Karpas-422 (cell line): ENCODE measurements at regions not wholly inside any gene's neighbourhood (a gene's known extent, or its start where the extent isn't known, plus 50 kb on each side); places are given as distances from the start of the nearest gene placed in this dataset.

Experiments used
- DNase-seq: peaks from one replicate; pipeline ENCODE4 v3.0.0-alpha.2; 2015
- H2AFZ ChIP-seq: fragments of 200-600 bp; sonication (generic); 2 replicates; pipeline ENCODE4 v1.6.1; 2014; ENCODE audit warnings: antibody characterized with exemption, low read length, mixed read lengths
- H3K27ac ChIP-seq: fragments of 200-600 bp; sonication (generic); 2 replicates; pipeline ENCODE4 v1.5.1; 2014; ENCODE audit warnings: mild to moderate bottlenecking, low read length, moderate library complexity
- H3K27me3 ChIP-seq: fragments of 200-600 bp; sonication (generic); 2 replicates; pipeline ENCODE4 v1.6.1; 2014; ENCODE audit warnings: low read length, mixed read lengths
- H3K36me3 ChIP-seq: fragments of 200-600 bp; sonication (generic); 2 replicates; pipeline ENCODE4 v1.6.1; 2014; ENCODE audit warnings: low read length, mixed read lengths; ENCODE audit not compliant: insufficient read depth
- H3K4me1 ChIP-seq: fragments of 200-600 bp; sonication (generic); 2 replicates; pipeline ENCODE4 v1.6.1; 2014; ENCODE audit warnings: mild to moderate bottlenecking, low read length, mixed read lengths
- H3K4me2 ChIP-seq: fragments of 200-600 bp; sonication (generic); 2 replicates; pipeline ENCODE4 v1.6.1; 2014; ENCODE audit warnings: low read length, low read depth, mild to moderate bottlenecking; ENCODE audit not compliant: poor library complexity, severe bottlenecking
- H3K4me3 ChIP-seq: fragments of 200-600 bp; sonication (generic); 2 replicates; pipeline ENCODE4 v1.5.1; 2014; ENCODE audit warnings: mild to moderate bottlenecking, antibody characterized with exemption, low read length, mixed read lengths
- H3K79me2 ChIP-seq: fragments of 200-600 bp; sonication (generic); 2 replicates; pipeline ENCODE4 v1.6.1; 2014; ENCODE audit warnings: mild to moderate bottlenecking, low read length, mixed read lengths
- H3K9ac ChIP-seq: fragments of 200-600 bp; sonication (generic); 2 replicates; pipeline ENCODE4 v1.6.0; 2014; ENCODE audit warnings: low read length
- H3K9me2 ChIP-seq: fragments of 200-600 bp; sonication (generic), shearing (Covaris generic); replicated peaks from 2 replicates; pipeline ENCODE4 v1.6.0; 2014; ENCODE audit warnings: mild to moderate bottlenecking, low read length, moderate library complexity; ENCODE audit not compliant: insufficient read depth
- H3K9me3 ChIP-seq: fragments of 300-700, 200-600 bp; sonication (generic); 2 replicates; pipeline ENCODE4 v1.6.1; 2014; ENCODE audit warnings: low read length, mixed read lengths
- H4K20me1 ChIP-seq: fragments of 200-600 bp; sonication (generic); 2 replicates; pipeline ENCODE4 v1.6.1; 2014; ENCODE audit warnings: mild to moderate bottlenecking, antibody characterized with exemption, low read length, low read depth; ENCODE audit not compliant: insufficient read depth

GRCh38 chr20:1710484-1710883, 52.9 kb upstream of the SIRPG start:
- no peaks in the 10 kb centered on the region for H3K9me3 ChIP-seq
- DNase-seq: no peak
- H3K4me2 ChIP-seq: no peak overlapping the region
- no peak overlapping the region for H3K27ac ChIP-seq
- H4K20me1 ChIP-seq: no peaks in the 10 kb centered on the region
- no peak overlapping the region for H3K4me3 ChIP-seq
- H3K9me2 ChIP-seq: no peaks in the 10 kb centered on the region
- no peaks in the 10 kb centered on the region for H3K27me3 ChIP-seq
- no peak overlapping the region for H2AFZ ChIP-seq
- no peaks in the 10 kb centered on the region for H3K36me3 ChIP-seq
- H3K79me2 ChIP-seq: no peaks in the 10 kb centered on the region
- H3K9ac ChIP-seq: no peak overlapping the region
- no peaks in the 10 kb centered on the region for H3K4me1 ChIP-seq

GRCh38 chr20:1707588-1708449, 50.2 kb upstream of the SIRPG start:
- Histone ChIP-seq H3K27ac (no peak overlapping the region), H3K9me2 (no peaks in the 10 kb centered on the region), H3K9ac (no peak overlapping the region), H3K36me3 (no peaks in the 10 kb centered on the region), H3K27me3 (no peaks in the 10 kb centered on the region), H3K4me2 (no peak overlapping the region), H3K4me3 (no peak overlapping the region), H3K4me1 (no peaks in the 10 kb centered on the region), H3K79me2 (no peaks in the 10 kb centered on the region), H3K9me3 (no peaks in the 10 kb centered on the region), H2AFZ (no peak overlapping the region), H4K20me1 (no peaks in the 10 kb centered on the region)
- DNase-seq: no peak
